HepG2 (cell line): ENCODE measurements at regions not wholly inside any gene's neighbourhood (a gene's known extent, or its start where the extent isn't known, plus 50 kb on each side); places are given as distances from the start of the nearest gene placed in this dataset.

ENCODE experiments used
- CCDC6 ChIP-seq: sonication (generic); formaldehyde crosslinking; IDR thresholded peaks from 2 replicates; pipeline ENCODE4 v1.8.1; 2022; ENCODE audit warnings: mild to moderate bottlenecking, missing genetic modification reagents, moderate library complexity
- CREB3 ChIP-seq: sonication (generic); formaldehyde crosslinking; IDR thresholded peaks from 2 replicates; pipeline ENCODE4 v1.5.0; 2020; ENCODE audit warnings: missing genetic modification reagents
- CTCF ChIP-seq: sonication (generic); formaldehyde crosslinking; IDR thresholded peaks from 2 replicates; pipeline ENCODE4 v1.5.0; 2020; ENCODE audit warnings: mild to moderate bottlenecking, missing genetic modification reagents, moderate library complexity
- MAF1 ChIP-seq: sonication (generic); formaldehyde crosslinking; IDR thresholded peaks from 2 replicates; pipeline ENCODE4 v1.5.0; 2020; ENCODE audit warnings: missing genetic modification reagents, borderline replicate concordance
- MLXIP ChIP-seq: sonication (generic); formaldehyde crosslinking; IDR thresholded peaks from 2 replicates; pipeline ENCODE4 v1.9.0; 2021; ENCODE audit warnings: missing genetic modification reagents, borderline replicate concordance
- POLR2A ChIP-seq, 2 experiments: IDR thresholded peaks; 2 replicates each; pipeline ENCODE4 v1.6.1; 2011; ENCODE audit warnings: low read depth in 2 of 2, low read length in 2 of 2, mild to moderate bottlenecking in 1 of 2, moderate library complexity in 1 of 2; ENCODE audit not compliant: insufficient read depth in 1 of 2
- SMAD3 ChIP-seq: sonication (generic); formaldehyde crosslinking; IDR thresholded peaks from 2 replicates; pipeline ENCODE4 v1.4.0; 2020; ENCODE audit warnings: missing genetic modification reagents
- SRSF1 ChIP-seq: fragments of 200-400 bp; formaldehyde crosslinking; optimal IDR thresholded peaks from 2 replicates; pipeline ENCODE3; 2017; ENCODE audit warnings: mild to moderate bottlenecking, low read depth, low read length, moderate library complexity
- TGIF2 ChIP-seq: IDR thresholded peaks from 2 replicates; pipeline ENCODE4 v1.6.1; 2016; ENCODE audit warnings: control low read depth, missing compliant biosample characterization
- USF2 ChIP-seq, 2 experiments: sonication (generic) in 1 of 2; formaldehyde crosslinking in 1 of 2; IDR thresholded peaks; 2 replicates each; pipeline versions ENCODE4 v1.5.1 to v1.6.1; 2011 to 2020; ENCODE audit warnings: borderline replicate concordance in 1 of 2, low read depth in 1 of 2, low read length in 1 of 2, mild to moderate bottlenecking in 1 of 2, missing genetic modification reagents in 1 of 2, moderate library complexity in 1 of 2
- ZNF33A ChIP-seq: sonication (generic); formaldehyde crosslinking; IDR thresholded peaks from 2 replicates; pipeline ENCODE4 v1.5.1; 2020; ENCODE audit warnings: missing genetic modification reagents, mild to moderate bottlenecking, moderate library complexity, borderline replicate concordance
- ZNF383 ChIP-seq: sonication (generic); formaldehyde crosslinking; IDR thresholded peaks from 2 replicates; pipeline ENCODE4 v1.4.0; 2020; ENCODE audit warnings: missing genetic modification reagents, mild to moderate bottlenecking, borderline replicate concordance

GRCh38 chr11:87399341-87399740 lies 361.6 kb downstream of the TMEM135 start:
- TF ChIP-seq MLXIP, result no peak
- TF ChIP-seq CTCF, result no peak
- TF ChIP-seq ZNF33A, result no peak
- TF ChIP-seq CREB3 (CRISPR knock-in tag), result no peak
- no peak for TF ChIP-seq SMAD3 (CRISPR knock-in tag)
- TF ChIP-seq SRSF1, result no peak
- no peak for TF ChIP-seq ZNF383 (CRISPR knock-in tag)
- TF ChIP-seq POLR2A (IDR thresholded peaks at IDR 0.05; ENCODE audit: insufficient read depth in 1 of 2, low read depth in 2 of 2, low read length in 2 of 2), result no peak
- TF ChIP-seq CCDC6, result no peak
- no peak for TF ChIP-seq USF2 (IDR thresholded peaks at IDR 0.05; ENCODE audit: low read depth, low read length)
- no peak for TF ChIP-seq USF2 (CRISPR knock-in tag; IDR thresholded peaks at IDR 0.05; ENCODE audit: borderline replicate concordance)
- no peak for TF ChIP-seq MAF1
- TF ChIP-seq TGIF2 (CRISPR knock-in tag), result no peak
